Gastroesophageal sphincter (tissue), 3 donors: ENCODE measurements at regions not wholly inside any gene's neighbourhood (a gene's known extent, or its start where the extent isn't known, plus 50 kb on each side); places are given as distances from the start of the nearest gene placed in this dataset.

Experiments used
- EP300 ChIP-seq: sonication (generic); formaldehyde crosslinking; IDR thresholded peaks from one replicate; pipeline ENCODE4 v1.6.1; 2017; ENCODE audit warnings: antibody characterized with exemption, mild to moderate bottlenecking
- TF ChIP-seq, protein P1 (sequence below), 4 experiments: fragments of 200-600 bp in 2 of 4; fragments of 450-650 bp in 2 of 4; sonication (generic) in 1 of 4; IDR thresholded peaks; one replicate each; pipeline ENCODE4 v1.5.1; 2017 to 2019; ENCODE audit warnings: antibody characterized with exemption in 4 of 4, mild to moderate bottlenecking in 2 of 4, moderate library complexity in 2 of 4

- TF ChIP-seq, protein P1, sequence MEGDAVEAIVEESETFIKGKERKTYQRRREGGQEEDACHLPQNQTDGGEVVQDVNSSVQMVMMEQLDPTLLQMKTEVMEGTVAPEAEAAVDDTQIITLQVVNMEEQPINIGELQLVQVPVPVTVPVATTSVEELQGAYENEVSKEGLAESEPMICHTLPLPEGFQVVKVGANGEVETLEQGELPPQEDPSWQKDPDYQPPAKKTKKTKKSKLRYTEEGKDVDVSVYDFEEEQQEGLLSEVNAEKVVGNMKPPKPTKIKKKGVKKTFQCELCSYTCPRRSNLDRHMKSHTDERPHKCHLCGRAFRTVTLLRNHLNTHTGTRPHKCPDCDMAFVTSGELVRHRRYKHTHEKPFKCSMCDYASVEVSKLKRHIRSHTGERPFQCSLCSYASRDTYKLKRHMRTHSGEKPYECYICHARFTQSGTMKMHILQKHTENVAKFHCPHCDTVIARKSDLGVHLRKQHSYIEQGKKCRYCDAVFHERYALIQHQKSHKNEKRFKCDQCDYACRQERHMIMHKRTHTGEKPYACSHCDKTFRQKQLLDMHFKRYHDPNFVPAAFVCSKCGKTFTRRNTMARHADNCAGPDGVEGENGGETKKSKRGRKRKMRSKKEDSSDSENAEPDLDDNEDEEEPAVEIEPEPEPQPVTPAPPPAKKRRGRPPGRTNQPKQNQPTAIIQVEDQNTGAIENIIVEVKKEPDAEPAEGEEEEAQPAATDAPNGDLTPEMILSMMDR (IDR thresholded peaks at IDR 0.05), result no peak
- TF ChIP-seq EP300, result no peak
Measured at GRCh38 chr18:46224181-46224775, 120.1 kb downstream of the HAUS1 start.
